CD4-positive, alpha-beta T cell treated with Interleukin-12 subunit alpha and Interleukin-12 subunit beta, for 1 hour (primary cell): ENCODE measurements at regions not wholly inside any gene's neighbourhood (a gene's known extent, or its start where the extent isn't known, plus 50 kb on each side); places are given as distances from the start of the nearest gene placed in this dataset.

Experiments used
- DNase-seq: peaks from one replicate; pipeline ENCODE4 v3.0.0-alpha.2; 2020

GRCh38 chr9:88737031-88737430 is 202.1 kb downstream of the NXNL2 start:
- DNase-seq = no peak

DNA sequence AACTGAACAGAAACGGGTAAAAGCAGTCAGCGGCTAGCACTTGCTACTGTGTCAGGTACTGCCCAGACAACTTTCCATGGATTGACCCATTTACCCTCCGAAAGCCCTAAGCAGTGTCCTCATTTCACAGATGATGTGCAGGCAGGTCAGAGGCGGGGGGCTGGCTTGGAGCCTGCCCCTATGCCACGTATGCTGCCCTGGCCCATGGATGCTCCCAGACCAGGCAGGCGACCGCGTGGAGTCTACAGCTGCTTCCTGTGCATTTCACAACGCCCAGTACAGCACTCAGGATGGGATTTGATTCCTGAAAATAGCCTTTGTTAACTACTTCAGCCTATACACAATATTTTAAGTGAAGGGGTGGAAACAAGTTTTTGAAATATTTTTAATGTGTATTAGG is 202.9 kb downstream of the NXNL2 start:
- no peak for DNase-seq

DNA sequence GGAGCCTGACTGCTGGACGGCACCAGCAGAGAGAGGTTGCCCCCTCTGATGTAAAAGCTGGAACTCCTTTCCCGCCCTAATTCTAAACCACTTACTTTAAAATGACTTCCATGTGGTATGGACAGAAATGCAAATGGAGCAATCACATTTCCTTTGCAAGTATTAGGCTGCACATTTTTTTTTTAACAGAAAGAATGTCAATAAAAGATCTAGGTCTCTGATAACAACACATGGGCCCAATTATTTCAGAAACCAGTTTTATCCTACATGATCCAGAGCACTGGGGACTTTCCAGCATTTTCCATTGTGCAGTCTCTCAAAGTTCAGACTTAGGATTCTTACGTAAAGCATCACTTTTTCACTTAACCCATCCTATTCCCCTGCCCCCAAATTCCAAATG is 203.7 kb downstream of the NXNL2 start:
- no peak for DNase-seq

GRCh38 chr9:88739373-88739772 is 204.4 kb downstream of the NXNL2 start:
- DNase-seq = no peak

DNA sequence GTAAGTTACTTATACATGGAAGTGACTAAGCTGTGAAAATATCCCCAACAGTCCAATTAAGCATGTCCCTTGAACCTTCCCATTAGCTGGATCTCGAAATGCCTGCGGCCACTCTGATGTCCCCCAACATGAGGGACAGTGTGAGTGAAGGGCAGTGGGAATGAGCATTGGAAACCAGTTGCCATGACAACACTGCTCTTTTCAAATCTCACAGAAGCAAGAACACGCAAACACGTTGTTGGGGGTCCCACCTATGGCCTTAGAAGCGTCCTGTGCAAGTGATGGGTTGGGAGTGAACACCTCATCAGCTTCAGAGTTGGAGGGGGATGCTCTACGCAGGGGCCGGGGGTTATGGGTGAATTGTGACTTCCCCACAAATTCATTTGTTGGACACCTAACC is 205.9 kb downstream of the NXNL2 start:
- DNase-seq = no peak

DNA sequence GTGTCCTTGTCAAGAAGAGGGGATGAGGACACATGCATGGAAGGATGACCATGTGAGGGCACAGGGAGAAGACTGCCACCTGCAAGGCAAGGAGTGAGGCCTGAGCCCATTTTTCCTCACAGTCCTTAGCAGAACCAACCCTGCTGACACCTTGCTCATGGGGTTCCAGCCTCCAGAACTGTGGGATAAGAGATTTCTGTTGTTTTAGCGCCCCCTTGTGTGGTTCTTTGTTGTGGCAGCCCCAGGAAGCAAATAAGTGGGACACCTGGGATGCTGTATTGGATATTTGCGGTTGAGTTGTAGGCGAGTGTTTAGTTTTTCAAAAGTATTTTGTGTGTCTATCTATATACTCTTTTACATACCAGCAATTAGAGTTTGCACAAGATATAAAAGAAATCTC is 206.4 kb downstream of the NXNL2 start:
- no peak for DNase-seq

- DNase-seq = no peak
Observed at GRCh38 chr9:88742483-88742882, 207.5 kb downstream of the NXNL2 start.

GRCh38 chr9:88742905-88743304 is 207.9 kb downstream of the NXNL2 start:
- no peak for DNase-seq

DNA sequence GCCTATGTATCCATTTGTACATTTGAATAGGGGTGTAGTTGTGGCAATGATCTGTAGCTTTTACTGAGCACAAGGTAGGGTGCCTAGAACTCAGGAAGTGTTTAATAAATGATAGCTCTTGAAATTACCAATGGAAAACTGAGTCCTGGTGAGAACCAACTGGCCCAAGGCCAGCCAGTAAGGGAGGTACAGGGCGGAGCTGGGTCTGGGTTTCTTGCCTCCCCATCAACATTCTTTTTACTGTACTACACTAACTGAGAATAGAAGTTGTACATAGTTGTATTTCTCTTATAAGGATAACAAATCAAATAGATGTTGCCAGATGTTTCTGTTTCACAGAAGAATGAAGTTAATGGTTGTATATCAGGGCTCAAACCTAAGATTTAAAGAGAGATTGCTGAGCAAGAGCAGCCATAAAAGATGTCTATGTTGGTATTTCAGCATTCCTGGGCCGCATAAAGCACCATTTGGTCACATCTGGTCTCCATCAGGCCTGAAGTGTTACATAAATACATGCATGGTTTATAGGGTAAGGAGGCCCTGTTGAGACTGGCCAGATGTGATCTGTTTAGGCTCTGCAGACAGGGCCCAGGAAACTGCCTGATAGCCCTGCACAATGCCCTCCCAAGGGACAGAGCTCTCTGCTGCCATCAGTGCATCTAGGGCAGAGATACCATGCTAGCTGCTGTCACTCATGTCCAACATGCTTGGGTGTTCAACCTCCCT is 210.5 kb downstream of the NXNL2 start:
- no peak for DNase-seq

GRCh38 chr9:88746029-88746742 is 211.2 kb downstream of the NXNL2 start:
- no peak for DNase-seq

- no peak for DNase-seq
Observed at GRCh38 chr9:88746743-88747398, 211.9 kb downstream of the NXNL2 start.

GRCh38 chr9:88747768-88748167 is 212.8 kb downstream of the NXNL2 start:
- DNase-seq = no peak

DNA sequence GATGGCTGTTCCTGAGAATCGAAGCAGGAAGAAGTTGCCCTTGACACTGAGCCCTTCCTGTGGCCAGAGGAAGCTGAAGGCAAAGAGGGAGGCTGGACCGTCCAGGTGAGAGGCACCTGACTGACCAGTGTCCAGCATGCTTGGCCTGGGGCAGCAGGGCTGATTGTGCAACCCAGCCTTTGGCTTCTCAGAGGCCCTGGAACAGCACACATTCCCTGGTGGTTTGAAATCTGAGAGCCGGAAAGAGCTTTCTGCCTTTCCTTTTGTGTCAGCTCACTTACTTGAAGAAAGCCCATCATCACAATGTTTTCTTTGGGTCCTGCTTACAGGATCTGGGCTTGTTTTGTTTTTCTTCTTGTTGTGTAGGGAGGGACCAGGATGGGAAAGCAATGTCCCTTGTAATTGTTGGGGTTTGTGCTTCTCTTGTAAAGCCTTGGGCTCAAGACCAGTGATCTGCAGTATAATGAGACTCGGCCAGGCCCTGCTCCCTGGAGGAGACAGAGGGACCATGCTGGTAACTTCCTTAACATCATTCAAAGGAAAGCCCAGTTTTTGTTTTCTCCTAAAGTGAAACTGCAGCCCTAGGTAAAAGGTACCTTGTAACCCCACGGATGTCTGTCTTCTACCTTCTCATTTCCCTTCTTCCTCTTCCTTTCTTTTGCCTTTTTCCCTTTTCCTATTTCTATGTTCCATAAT is 213.7 kb downstream of the NXNL2 start:
- no peak for DNase-seq

DNA sequence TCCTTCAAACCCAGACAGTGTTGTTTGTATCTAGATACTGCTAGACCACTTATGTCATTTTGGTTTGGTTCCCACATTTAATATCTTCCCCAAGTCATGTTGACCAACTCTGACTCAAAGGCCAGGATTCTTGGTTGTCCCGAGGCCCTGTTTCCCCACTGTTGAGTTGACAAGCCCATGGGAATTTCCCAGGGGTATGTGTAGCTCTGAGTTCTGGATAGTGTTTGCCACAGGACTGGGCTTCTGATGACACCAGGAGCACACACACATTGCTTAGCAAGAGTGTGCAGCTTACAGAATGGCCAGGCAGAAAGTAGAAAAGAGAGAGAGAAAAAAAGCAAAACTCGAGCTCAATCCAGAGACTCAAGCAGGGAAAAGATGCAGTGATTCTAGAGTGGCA is 214.4 kb downstream of the NXNL2 start:
- DNase-seq = no peak

GRCh38 chr9:88750832-88751360 is 215.9 kb downstream of the NXNL2 start:
- no peak for DNase-seq

- no peak for DNase-seq
Observed at GRCh38 chr9:88751781-88752180, 216.8 kb downstream of the NXNL2 start.

GRCh38 chr9:88753691-88754367 is 218.9 kb downstream of the NXNL2 start:
- DNase-seq = no peak

- no peak for DNase-seq
Observed at GRCh38 chr9:88754452-88754851, 219.5 kb downstream of the NXNL2 start.

DNA sequence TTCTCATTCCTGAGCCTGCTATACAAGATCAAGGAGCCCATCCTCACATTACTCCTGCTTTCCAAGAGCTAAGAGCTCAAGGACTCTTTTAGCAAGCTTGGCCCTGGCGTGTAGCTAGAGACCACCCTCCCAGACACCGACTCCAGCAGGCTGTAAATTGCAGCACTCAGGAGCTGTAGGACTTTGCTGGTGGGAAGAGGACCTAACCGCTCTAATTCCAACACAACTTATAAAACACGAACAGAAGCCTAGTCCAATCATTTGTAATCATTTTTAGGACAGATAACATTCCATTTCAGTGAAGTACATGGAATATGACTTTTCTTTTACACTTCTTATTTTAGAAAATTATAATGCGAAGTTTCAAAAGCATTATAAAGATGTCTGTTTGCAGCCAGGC is 219.9 kb downstream of the NXNL2 start:
- DNase-seq = no peak

DNA sequence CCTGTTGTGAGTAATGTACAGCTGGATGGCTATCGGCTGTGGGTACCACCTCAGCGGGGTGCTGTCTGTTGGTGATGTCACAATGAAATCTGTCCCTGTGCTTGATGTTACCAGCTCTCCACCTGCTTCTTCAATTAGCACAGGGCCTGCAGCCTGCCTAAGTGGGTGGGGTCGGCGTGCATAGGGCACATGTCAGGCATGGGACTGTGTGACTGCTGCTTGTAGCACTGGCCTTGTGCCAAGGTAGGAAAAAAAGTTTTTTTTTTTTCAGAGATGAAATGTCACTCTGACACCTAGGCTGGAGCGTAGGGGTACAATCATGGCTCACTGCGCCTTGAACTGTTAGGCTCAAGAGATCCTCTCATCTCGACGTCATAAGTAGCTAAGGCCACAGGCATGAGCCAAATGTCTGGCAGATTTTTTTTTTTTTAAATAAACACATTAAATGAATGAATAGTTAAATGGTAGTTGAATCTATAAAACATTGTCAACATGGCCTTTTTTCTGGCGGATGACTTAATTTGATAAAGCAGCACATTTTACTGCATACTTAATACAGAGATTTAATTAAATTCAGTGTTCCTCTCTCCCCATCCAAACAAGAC is 222.5 kb downstream of the NXNL2 start:
- DNase-seq = no peak

DNA sequence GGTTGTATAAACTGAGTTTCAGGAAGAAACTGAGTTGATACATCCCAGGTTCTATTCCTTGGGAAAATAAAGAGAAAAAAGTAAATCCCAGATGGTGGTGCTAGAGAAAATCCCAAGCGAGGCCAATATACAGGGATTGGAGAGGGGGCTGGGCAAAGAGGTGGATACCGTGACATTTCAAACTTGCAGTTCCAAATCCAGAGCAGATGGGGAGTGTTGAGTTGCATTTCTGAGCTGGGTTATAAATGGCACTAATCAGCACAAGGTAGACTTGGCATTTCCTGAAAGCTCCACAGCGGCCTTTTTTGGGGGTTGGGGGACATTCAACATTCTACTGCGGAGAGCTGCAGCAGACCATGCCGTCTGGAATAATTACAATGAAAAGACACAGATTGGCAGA is 224.4 kb downstream of the NXNL2 start:
- DNase-seq = no peak

- no peak for DNase-seq
Observed at GRCh38 chr9:88766778-88767503, 224.3 kb upstream of the S1PR3 start.
